ENCODE measurements at regions not wholly inside any gene's neighbourhood (a gene's known extent, or its start where the extent isn't known, plus 50 kb on each side); places are given as distances from the start of the nearest gene placed in this dataset.

- TF ChIP-seq CTCF (IDR thresholded peaks at IDR 0.05; ENCODE audit: insufficient read depth, low read length, poor library complexity, severe bottlenecking), result no peak
- no peak overlapping the region for H3K4me3 ChIP-seq (replicated peaks; ENCODE audit: low read depth, low read length)
Observed at GRCh38 chr11:95647355-95647754, 142.2 kb downstream of the FAM76B start.

GRCh38 chr11:95641495-95641894 is 148.1 kb downstream of the FAM76B start:
- H3K27me3 ChIP-seq (replicated peaks; ENCODE audit: control insufficient read depth, insufficient read depth, low read length), result no peaks in the 10 kb centered on the region; the same call in 1 of the 2 replicates
- peak; percentile 28 for DNase-seq (ENCODE audit: extremely low read depth, insufficient read length)
- no peak overlapping the region for H3K4me3 ChIP-seq (replicated peaks; ENCODE audit: low read depth, low read length)
- H3K36me3 ChIP-seq (ENCODE audit: control insufficient read depth, insufficient read depth, low read length), result no peaks in the 10 kb centered on the region
- no peak for TF ChIP-seq CTCF (IDR thresholded peaks at IDR 0.05; ENCODE audit: insufficient read depth, low read length, poor library complexity, severe bottlenecking)

More at GRCh38 chr11:95647355-95647754, 142.2 kb downstream of the FAM76B start:
- no peak for DNase-seq (ENCODE audit: extremely low read depth, insufficient read length)
- Histone ChIP-seq H3K27me3 (replicated peaks; ENCODE audit: control insufficient read depth, insufficient read depth, low read length) (no peaks in the 10 kb centered on the region; the same call in 1 of the 2 replicates), H3K36me3 (ENCODE audit: control insufficient read depth, insufficient read depth, low read length) (no peaks in the 10 kb centered on the region)

- Histone ChIP-seq H3K4me3 (replicated peaks; ENCODE audit: low read depth, low read length) (no peak overlapping the region), H3K36me3 (ENCODE audit: control insufficient read depth, insufficient read depth, low read length) (no peaks in the 10 kb centered on the region), H3K27me3 (replicated peaks; ENCODE audit: control insufficient read depth, insufficient read depth, low read length) (no peaks in the 10 kb centered on the region)
- DNase-seq (ENCODE audit: extremely low read depth, insufficient read length), result no peak
- TF ChIP-seq CTCF (IDR thresholded peaks at IDR 0.05; ENCODE audit: insufficient read depth, low read length, poor library complexity, severe bottlenecking), result no peak
Observed at GRCh38 chr11:95638501-95638900, 151.1 kb downstream of the FAM76B start.

- Histone ChIP-seq H3K4me3 (replicated peaks; ENCODE audit: low read depth, low read length) (no peak overlapping the region), H3K36me3 (ENCODE audit: control insufficient read depth, insufficient read depth, low read length) (no peaks in the 10 kb centered on the region), H3K27me3 (replicated peaks; ENCODE audit: control insufficient read depth, insufficient read depth, low read length) (no peaks in the 10 kb centered on the region)
- TF ChIP-seq CTCF (IDR thresholded peaks at IDR 0.05; ENCODE audit: insufficient read depth, low read length, poor library complexity, severe bottlenecking), result no peak
- no peak for DNase-seq (ENCODE audit: extremely low read depth, insufficient read length)
Observed at GRCh38 chr11:95625164-95625900, 164.2 kb downstream of the FAM76B start.

- TF ChIP-seq CTCF (IDR thresholded peaks at IDR 0.05; ENCODE audit: insufficient read depth, low read length, poor library complexity, severe bottlenecking), result no peak
- Histone ChIP-seq H3K4me3 (replicated peaks; ENCODE audit: low read depth, low read length) (no peak overlapping the region), H3K36me3 (ENCODE audit: control insufficient read depth, insufficient read depth, low read length) (no peaks in the 10 kb centered on the region), H3K27me3 (replicated peaks; ENCODE audit: control insufficient read depth, insufficient read depth, low read length) (no peaks in the 10 kb centered on the region)
- DNase-seq (ENCODE audit: extremely low read depth, insufficient read length), result no peak
Observed at GRCh38 chr11:95616256-95616804, 173.3 kb downstream of the FAM76B start.

Measured in GM06990 (cell line).